IMR-90 (cell line): ENCODE measurements at regions not wholly inside any gene's neighbourhood (a gene's known extent, or its start where the extent isn't known, plus 50 kb on each side); places are given as distances from the start of the nearest gene placed in this dataset.

Source experiments
- ATAC-seq: fragments of 200-7000 bp; cut with Tn5 transposase; 2 replicates; pipeline ENCODE4 v1.9.1; 2020; ENCODE audit warnings: low read depth, mild to moderate bottlenecking, moderate library complexity
- BruUV-seq: library from RNA; stranded (reverse); fragments of 400-500 nt; replicated peaks from 2 replicates; lab custom pipeline; 2021; lab: Mats Ljungman, UMichigan
- CTCF ChIA-PET: fragments of 300-600 bp; formaldehyde crosslinking; extraction: SDS; loops from one replicate; lab custom pipeline; 2021; ENCODE audit warnings: antibody characterized with exemption; lab: Yijun Ruan, JAX
- POLR2A ChIA-PET: fragments of 300-600 bp; sonication (Branson Sonifier 250); formaldehyde crosslinking; loops from one replicate; lab custom pipeline; 2022; ENCODE audit warnings: antibody characterized with exemption; ENCODE audit not compliant: unreplicated experiment; lab: Charles Lee
- DNase-seq: peaks from one replicate; pipeline ENCODE4 v3.0.0; 2013
- H2AFZ ChIP-seq: replicated peaks from 2 replicates; pipeline ENCODE3; 2013; ENCODE audit warnings: low read length, mild to moderate bottlenecking; ENCODE audit not compliant: poor library complexity
- H2AK5ac ChIP-seq: 2 replicates; pipeline ENCODE4 v1.6.1; 2013; ENCODE audit warnings: low read depth, low read length, inconsistent platforms
- H2AK9ac ChIP-seq: replicated peaks from 2 replicates; pipeline ENCODE3; 2013; ENCODE audit warnings: mild to moderate bottlenecking, low read depth, low read length, moderate library complexity; ENCODE audit not compliant: poor library complexity
- H2BK120ac ChIP-seq: 2 replicates; pipeline ENCODE4 v1.6.1; 2013; ENCODE audit warnings: low read depth, low read length, inconsistent platforms
- H2BK15ac ChIP-seq: 3 replicates; pipeline ENCODE4 v1.6.1; 2013; ENCODE audit warnings: low read depth, low read length, inconsistent platforms
- H2BK20ac ChIP-seq: 2 replicates; pipeline ENCODE4 v1.6.1; 2013; ENCODE audit warnings: low read depth, mild to moderate bottlenecking, inconsistent platforms, low read length, moderate library complexity
- H2BK5ac ChIP-seq: 2 replicates; pipeline ENCODE4 v1.6.1; 2013; ENCODE audit warnings: mild to moderate bottlenecking, low read depth, low read length, inconsistent platforms; ENCODE audit not compliant: poor library complexity, severe bottlenecking
- H3K14ac ChIP-seq: replicated peaks from 2 replicates; pipeline ENCODE4 v1.6.1; 2013; ENCODE audit warnings: low read depth, low read length, inconsistent platforms
- H3K18ac ChIP-seq: 2 replicates; pipeline ENCODE4 v1.6.1; 2013; ENCODE audit warnings: low read depth, low read length, control low read depth
- H3K23ac ChIP-seq: 2 replicates; pipeline ENCODE4 v1.6.1; 2013; ENCODE audit warnings: low read depth, low read length, inconsistent platforms
- H3K27ac ChIP-seq: 2 replicates; pipeline ENCODE4 v1.5.1; 2013; ENCODE audit warnings: mild to moderate bottlenecking, control low read depth, low read length; ENCODE audit not compliant: insufficient read depth
- H3K27me3 ChIP-seq: 2 replicates; pipeline ENCODE4 v1.6.1; 2013; ENCODE audit warnings: low read length; ENCODE audit not compliant: control insufficient read depth, insufficient read depth
- H3K36me3 ChIP-seq: 2 replicates; pipeline ENCODE4 v1.6.1; 2013; ENCODE audit warnings: low read length, mixed read lengths; ENCODE audit not compliant: control insufficient read depth, insufficient read depth
- H3K4ac ChIP-seq: 2 replicates; pipeline ENCODE4 v1.6.1; 2013; ENCODE audit warnings: low read depth, low read length, inconsistent platforms
- H3K4me1 ChIP-seq: 2 replicates; pipeline ENCODE4 v1.6.1; 2013; ENCODE audit warnings: low read length, mixed read lengths; ENCODE audit not compliant: control insufficient read depth, insufficient read depth
- H3K4me2 ChIP-seq: 2 replicates; pipeline ENCODE4 v1.6.1; 2013; ENCODE audit warnings: low read depth, mild to moderate bottlenecking, control low read depth, low read length, moderate library complexity
- H3K4me3 ChIP-seq: 2 replicates; pipeline ENCODE4 v1.5.1; 2013; ENCODE audit warnings: low read depth, mild to moderate bottlenecking, control low read depth, low read length, moderate library complexity; ENCODE audit not compliant: insufficient read depth
- H3K56ac ChIP-seq: 2 replicates; pipeline ENCODE4 v1.6.1; 2013; ENCODE audit warnings: low read length, inconsistent platforms; ENCODE audit not compliant: insufficient read depth; ENCODE audit errors: extremely low read depth
- H3K79me1 ChIP-seq, 2 experiments: 2 replicates each; pipeline ENCODE4 v1.6.1; 2013; ENCODE audit warnings: low read length in 2 of 2, inconsistent platforms in 1 of 2, low read depth in 1 of 2
- H3K9ac ChIP-seq: 2 replicates; pipeline ENCODE4 v1.6.1; 2013; ENCODE audit warnings: low read depth, low read length, control low read depth
- H3K9me1 ChIP-seq: 2 replicates; pipeline ENCODE4 v1.6.1; 2013; ENCODE audit warnings: low read length, inconsistent platforms; ENCODE audit not compliant: insufficient read depth
- H3K9me3 ChIP-seq: 2 replicates; pipeline ENCODE4 v1.6.1; 2013; ENCODE audit warnings: low read length; ENCODE audit not compliant: control insufficient read depth, insufficient read depth
- H4K20me1 ChIP-seq: 2 replicates; pipeline ENCODE4 v1.6.1; 2013; ENCODE audit warnings: low read length, inconsistent platforms; ENCODE audit not compliant: insufficient read depth
- H4K5ac ChIP-seq: 2 replicates; pipeline ENCODE4 v1.6.1; 2013; ENCODE audit warnings: mild to moderate bottlenecking, low read depth, low read length, control low read depth
- H4K8ac ChIP-seq, 2 experiments: 2 replicates each; pipeline ENCODE4 v1.6.1; 2013; ENCODE audit warnings: low read depth in 2 of 2, low read length in 2 of 2, control low read depth in 1 of 2, inconsistent platforms in 1 of 2
- H4K91ac ChIP-seq: 2 replicates; pipeline ENCODE4 v1.6.1; 2013; ENCODE audit warnings: low read depth, low read length, inconsistent platforms; ENCODE audit not compliant: insufficient read depth
- BHLHE40 ChIP-seq: fragments of 150-350 bp; IDR thresholded peaks from 2 replicates; pipeline ENCODE4 v1.6.1; 2016; ENCODE audit warnings: mild to moderate bottlenecking, low read depth, low read length
- CEBPB ChIP-seq: IDR thresholded peaks from 2 replicates; pipeline ENCODE4 v1.6.1; 2012; ENCODE audit warnings: low read depth, low read length, improper control_type of control experiment
- CHD1 ChIP-seq: IDR thresholded peaks from 2 replicates; pipeline ENCODE4 v1.6.1; 2012; ENCODE audit warnings: low read depth, low read length, improper control_type of control experiment
- FOS ChIP-seq: fragments of 150-350 bp; IDR thresholded peaks from 2 replicates; pipeline ENCODE4 v1.6.1; 2016; ENCODE audit warnings: low read depth, low read length
- MAFK ChIP-seq: IDR thresholded peaks from 2 replicates; pipeline ENCODE4 v1.6.1; 2012; ENCODE audit warnings: low read depth, low read length, improper control_type of control experiment
- MAZ ChIP-seq: IDR thresholded peaks from 2 replicates; pipeline ENCODE4 v1.6.1; 2012; ENCODE audit warnings: low read depth, mild to moderate bottlenecking, low read length, improper control_type of control experiment, moderate library complexity, borderline replicate concordance
- MXI1 ChIP-seq: IDR thresholded peaks from 2 replicates; pipeline ENCODE4 v1.6.1; 2012; ENCODE audit warnings: low read depth, mild to moderate bottlenecking, low read length, moderate library complexity, borderline replicate concordance
- NFE2L2 ChIP-seq: fragments of 150-350 bp; IDR thresholded peaks from 2 replicates; pipeline ENCODE4 v1.6.1; 2016; ENCODE audit warnings: low read depth, mild to moderate bottlenecking, low read length
- POLR2A ChIP-seq: IDR thresholded peaks from 2 replicates; pipeline ENCODE4 v1.6.1; 2012; ENCODE audit warnings: mild to moderate bottlenecking, low read depth, low read length
- RAD21 ChIP-seq: IDR thresholded peaks from 2 replicates; pipeline ENCODE4 v1.6.1; 2012; ENCODE audit warnings: low read length, improper control_type of control experiment
- RCOR1 ChIP-seq: IDR thresholded peaks from 2 replicates; pipeline ENCODE4 v1.6.1; 2012; ENCODE audit warnings: mild to moderate bottlenecking, low read length, improper control_type of control experiment; ENCODE audit not compliant: insufficient replicate concordance
- RFX5 ChIP-seq: IDR thresholded peaks from 2 replicates; pipeline ENCODE4 v1.8.0; 2012; ENCODE audit warnings: low read depth, mild to moderate bottlenecking, low read length, moderate library complexity
- SMC3 ChIP-seq: fragments of 150-350 bp; IDR thresholded peaks from 2 replicates; pipeline ENCODE4 v1.6.1; 2016; ENCODE audit warnings: low read depth, mild to moderate bottlenecking, antibody characterized with exemption, low read length, moderate library complexity
- WGBS, 2 experiments: methylation state at CpG; one replicate each; pipeline versions ENCODE4 v1.1.5 to v1.1.7; 2013; ENCODE audit warnings: missing lambda C conversion rate in 2 of 2; ENCODE audit not compliant: insufficient read length in 1 of 2; ENCODE audit errors: extremely low coverage in 2 of 2; 5-methylcytosine and 5-hydroxymethylcytosine counted together
- dilution Hi-C: fragments of 300-500 bp; cut with HindIII; formaldehyde crosslinking; loops from one replicate; pipeline ENCODE4 v1.14.3; 2018; ENCODE audit warnings: low sequenced_read_pairs; ENCODE audit not compliant: unreplicated experiment
- in situ Hi-C: fragments of 300-500 bp; cut with MboI; formaldehyde crosslinking; loops from 3 replicates; pipeline ENCODE4 v1.14.3; 2019; ENCODE audit warnings: low sequenced_read_pairs, inconsistent platforms, mixed read lengths
- intact Hi-C: fragments of 100-400 bp; cut with micrococcal nuclease; formaldehyde crosslinking; loops from 2 replicates; pipeline ENCODE4 v1.10.0; 2022
- TF ChIP-seq, protein P1 (sequence below): fragments of 150-350 bp; IDR thresholded peaks from 2 replicates; pipeline ENCODE4 v1.6.1; 2017; ENCODE audit warnings: mild to moderate bottlenecking, antibody characterized with exemption, low read length, low read depth
- TF ChIP-seq, protein P2 (sequence below): conservative IDR thresholded peaks from 2 replicates; pipeline ENCODE4 v1.5.1; 2012; ENCODE audit warnings: mild to moderate bottlenecking, low read depth, low read length, improper control_type of control experiment
- TF ChIP-seq, protein P3 (sequence below): fragments of 150-350 bp; IDR thresholded peaks from 2 replicates; pipeline ENCODE4 v1.6.1; 2016; ENCODE audit warnings: low read depth, mild to moderate bottlenecking, low read length, moderate library complexity, borderline replicate concordance

DNA sequence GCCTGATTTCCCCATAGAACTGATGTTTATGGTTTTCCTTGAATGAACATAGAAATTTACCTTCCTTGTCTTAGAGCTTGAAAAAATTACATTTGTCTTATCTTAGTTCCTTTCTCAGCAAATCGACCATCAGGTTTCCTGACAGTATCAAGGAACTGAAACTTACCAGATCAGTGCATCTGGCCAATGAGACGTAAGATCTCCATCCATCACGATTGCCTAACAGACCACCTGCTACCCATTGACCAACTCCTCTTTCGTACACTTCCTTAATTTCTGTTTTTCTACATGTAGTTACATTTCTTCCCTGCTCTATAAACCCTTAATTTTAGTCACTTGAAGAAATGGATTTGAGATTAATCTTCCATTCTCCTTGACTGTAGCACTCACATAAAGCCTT is 57.4 kb upstream of the TMPRSS15 start:
- 0% methylated on average over 1 of the region's 4 CpGs; no CpG with 5 or more reads in 1 of the 2 experiments for WGBS, 2 experiments
- H3K4ac ChIP-seq = no peak overlapping the region
- H3K4me2 ChIP-seq = no peak overlapping the region
- no peaks in the 10 kb centered on the region for H3K27me3 ChIP-seq
- H3K14ac ChIP-seq = no peak overlapping the region
- no peak overlapping the region for H2AFZ ChIP-seq
- TF ChIP-seq POLR2A (no peak), CEBPB (no peak), SMC3 (no peak), MXI1 (no peak), MAFK (no peak), RFX5 (no peak), RCOR1 (no peak), FOS (no peak), CHD1 (no peak), MAZ (no peak), NFE2L2 (no peak), RAD21 (no peak), BHLHE40 (no peak)
- TF ChIP-seq, protein P1, sequence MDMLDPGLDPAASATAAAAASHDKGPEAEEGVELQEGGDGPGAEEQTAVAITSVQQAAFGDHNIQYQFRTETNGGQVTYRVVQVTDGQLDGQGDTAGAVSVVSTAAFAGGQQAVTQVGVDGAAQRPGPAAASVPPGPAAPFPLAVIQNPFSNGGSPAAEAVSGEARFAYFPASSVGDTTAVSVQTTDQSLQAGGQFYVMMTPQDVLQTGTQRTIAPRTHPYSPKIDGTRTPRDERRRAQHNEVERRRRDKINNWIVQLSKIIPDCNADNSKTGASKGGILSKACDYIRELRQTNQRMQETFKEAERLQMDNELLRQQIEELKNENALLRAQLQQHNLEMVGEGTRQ = no peak
- TF ChIP-seq, protein P2, sequence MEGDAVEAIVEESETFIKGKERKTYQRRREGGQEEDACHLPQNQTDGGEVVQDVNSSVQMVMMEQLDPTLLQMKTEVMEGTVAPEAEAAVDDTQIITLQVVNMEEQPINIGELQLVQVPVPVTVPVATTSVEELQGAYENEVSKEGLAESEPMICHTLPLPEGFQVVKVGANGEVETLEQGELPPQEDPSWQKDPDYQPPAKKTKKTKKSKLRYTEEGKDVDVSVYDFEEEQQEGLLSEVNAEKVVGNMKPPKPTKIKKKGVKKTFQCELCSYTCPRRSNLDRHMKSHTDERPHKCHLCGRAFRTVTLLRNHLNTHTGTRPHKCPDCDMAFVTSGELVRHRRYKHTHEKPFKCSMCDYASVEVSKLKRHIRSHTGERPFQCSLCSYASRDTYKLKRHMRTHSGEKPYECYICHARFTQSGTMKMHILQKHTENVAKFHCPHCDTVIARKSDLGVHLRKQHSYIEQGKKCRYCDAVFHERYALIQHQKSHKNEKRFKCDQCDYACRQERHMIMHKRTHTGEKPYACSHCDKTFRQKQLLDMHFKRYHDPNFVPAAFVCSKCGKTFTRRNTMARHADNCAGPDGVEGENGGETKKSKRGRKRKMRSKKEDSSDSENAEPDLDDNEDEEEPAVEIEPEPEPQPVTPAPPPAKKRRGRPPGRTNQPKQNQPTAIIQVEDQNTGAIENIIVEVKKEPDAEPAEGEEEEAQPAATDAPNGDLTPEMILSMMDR = no peak
- TF ChIP-seq, protein P3, sequence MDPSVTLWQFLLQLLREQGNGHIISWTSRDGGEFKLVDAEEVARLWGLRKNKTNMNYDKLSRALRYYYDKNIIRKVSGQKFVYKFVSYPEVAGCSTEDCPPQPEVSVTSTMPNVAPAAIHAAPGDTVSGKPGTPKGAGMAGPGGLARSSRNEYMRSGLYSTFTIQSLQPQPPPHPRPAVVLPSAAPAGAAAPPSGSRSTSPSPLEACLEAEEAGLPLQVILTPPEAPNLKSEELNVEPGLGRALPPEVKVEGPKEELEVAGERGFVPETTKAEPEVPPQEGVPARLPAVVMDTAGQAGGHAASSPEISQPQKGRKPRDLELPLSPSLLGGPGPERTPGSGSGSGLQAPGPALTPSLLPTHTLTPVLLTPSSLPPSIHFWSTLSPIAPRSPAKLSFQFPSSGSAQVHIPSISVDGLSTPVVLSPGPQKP = no peak
- H3K56ac ChIP-seq = no peak overlapping the region
- no peaks in the 10 kb centered on the region for H3K9me1 ChIP-seq
- H3K79me1 ChIP-seq = no peaks in the 10 kb centered on the region
- H3K4me1 ChIP-seq = no peaks in the 10 kb centered on the region
- ChIA-PET POLR2A (no interaction called here), CTCF (no interaction called here)
- H3K18ac ChIP-seq = no peak overlapping the region
- no peak overlapping the region for H2BK120ac ChIP-seq
- H4K20me1 ChIP-seq = no peaks in the 10 kb centered on the region
- H4K8ac ChIP-seq = no peak overlapping the region
- no peak overlapping the region for H4K91ac ChIP-seq
- H4K5ac ChIP-seq = no peak overlapping the region
- H2BK15ac ChIP-seq = no peak overlapping the region
- no peak overlapping the region for H3K23ac ChIP-seq
- no TSS peak for BruUV-seq
- no peak overlapping the region for H2AK5ac ChIP-seq
- H2BK20ac ChIP-seq = no peak overlapping the region
- no peak for DNase-seq
- no peak for ATAC-seq
- H3K4me3 ChIP-seq = no peak overlapping the region
- no peak overlapping the region for H3K27ac ChIP-seq
- no peaks in the 10 kb centered on the region for H3K36me3 ChIP-seq
- dilution Hi-C loops (no loop called here), intact Hi-C loops (no loop called here), in situ Hi-C loops (no loop called here)
- no peaks in the 10 kb centered on the region for H3K9me3 ChIP-seq
- H2BK5ac ChIP-seq = no peak overlapping the region
- H3K9ac ChIP-seq = no peak overlapping the region
- no peak overlapping the region for H2AK9ac ChIP-seq
